Right lobe of liver (tissue), 6 donors: ENCODE measurements at regions not wholly inside any gene's neighbourhood (a gene's known extent, or its start where the extent isn't known, plus 50 kb on each side); places are given as distances from the start of the nearest gene placed in this dataset.

ENCODE experiments used
- ATAC-seq, 4 donors: fragments of 200-7000 bp; cut with Tn5 transposase; one replicate each; pipeline ENCODE4 v1.9.1; 2020; ENCODE audit warnings: mild to moderate bottlenecking in 4 of 4, moderate library complexity in 4 of 4
- DNase-seq, 3 donors: peaks; one replicate each; pipeline ENCODE4 v3.0.0-alpha.2; 2020
- H3K27ac ChIP-seq, 3 donors: fragments of 200-600 bp; one replicate each; pipeline ENCODE4 v1.8.0; 2022
- H3K27me3 ChIP-seq, 2 donors: fragments of 200-600 bp; one replicate each; pipeline ENCODE4 v1.8.0; 2022
- H3K36me3 ChIP-seq, 4 donors: fragments of 200-600 bp; sonication (generic) in 1 of 4; one replicate each; pipeline versions ENCODE4 v1.5.1 to v1.8.0; 2017 to 2022; ENCODE audit warnings: control low read depth in 1 of 4
- H3K4me1 ChIP-seq, 4 donors: fragments of 200-600 bp; sonication (generic) in 1 of 4; one replicate each; pipeline versions ENCODE4 v1.5.1 to v1.8.0; 2017 to 2022; ENCODE audit warnings: control low read depth in 1 of 4
- H3K4me3 ChIP-seq, 3 donors: fragments of 200-600 bp; one replicate each; pipeline ENCODE4 v1.8.0; 2022
- H3K9me3 ChIP-seq, 4 donors: fragments of 200-600 bp; sonication (generic) in 1 of 4; one replicate each; pipeline versions ENCODE4 v1.5.1 to v1.8.0; 2017 to 2022; ENCODE audit warnings: control low read depth in 1 of 4
- CTCF ChIP-seq, 4 donors: fragments of 200-600 bp in 3 of 4; fragments of 450-650 bp in 1 of 4; IDR thresholded peaks; one replicate each; pipeline versions ENCODE4 v1.5.1 to v1.8.0; 2016 to 2022; ENCODE audit warnings: antibody characterized with exemption in 4 of 4, mild to moderate bottlenecking in 2 of 4
- POLR2A ChIP-seq: fragments of 450-650 bp; IDR thresholded peaks from one replicate; pipeline ENCODE4 v1.6.1; 2017; ENCODE audit warnings: antibody characterized with exemption, mild to moderate bottlenecking
- WGBS: methylation state at CpG from one replicate; pipeline ENCODE4 v1.1.6; 2018; ENCODE audit warnings: low coverage, low lambda C conversion rate; ENCODE audit not compliant: insufficient coverage; ENCODE audit errors: missing lambda C conversion rate; 5-methylcytosine and 5-hydroxymethylcytosine counted together
- intact Hi-C, 2 donors: fragments of 100-400 bp; cut with DNase I; formaldehyde crosslinking; loops; one replicate each; pipeline versions ENCODE4 v1.11.2 to v1.14.1; 2022
- donor health status: DM: no; HTN: yes; CAD: no.
- donor health status: DM: no; HTN: no; CAD: no.
- donor health status: DM: no; HTN: no; CAD: no.
- donor health status: DM: no; HTN: yes; CAD: no.
- donor health status: DM: no; HTN: yes; CAD: no.

DNA sequence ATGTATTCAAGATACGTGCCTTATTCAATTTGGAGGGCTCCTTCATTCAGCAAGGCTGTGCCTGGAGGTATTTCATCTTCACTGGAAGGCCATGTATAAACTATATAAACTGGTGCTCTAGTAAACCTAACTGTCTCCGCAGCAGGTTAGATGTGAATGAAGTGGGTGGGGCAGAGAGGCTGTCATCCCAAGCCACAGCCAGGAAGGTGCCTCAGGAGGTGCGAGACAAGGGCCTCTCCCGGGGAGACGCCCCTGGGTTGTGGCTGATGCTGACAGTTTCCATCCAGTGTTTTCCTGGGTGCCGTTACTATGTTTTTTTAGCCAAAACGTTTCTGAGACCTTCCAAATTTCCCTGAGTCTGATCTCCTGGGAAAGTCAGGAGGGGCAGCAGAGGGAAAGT is 221.5 kb upstream of the RPL34 start:
- Histone ChIP-seq H3K9me3 (no peaks in the 10 kb centered on the region), H3K27ac (no peak overlapping the region), H3K4me3 (no peak overlapping the region), H3K36me3 (no peaks in the 10 kb centered on the region), H3K27me3 (no peaks in the 10 kb centered on the region), H3K4me1 (no peaks in the 10 kb centered on the region)
- intact Hi-C loops, result no loop called here
- TF ChIP-seq POLR2A (no peak), CTCF (IDR thresholded peaks at IDR 0.05) (no peak)
- 45% methylated on average over 6 of the region's 7 CpGs for WGBS
- ATAC-seq (no peak), DNase-seq (no peak)

GRCh38 chr4:108398316-108398715 is 222.1 kb upstream of the RPL34 start:
- no peaks in the 10 kb centered on the region for H3K9me3 ChIP-seq
- H3K36me3 ChIP-seq, result no peaks in the 10 kb centered on the region
- intact Hi-C loops, result no loop called here
- no peaks in the 10 kb centered on the region for H3K27me3 ChIP-seq
- no peak overlapping the region for H3K27ac ChIP-seq
- DNase-seq, result no peak
- no peak for ATAC-seq
- H3K4me1 ChIP-seq, result no peaks in the 10 kb centered on the region
- WGBS, result 60% methylated on average over 10 of the region's 11 CpGs
- TF ChIP-seq CTCF (IDR thresholded peaks at IDR 0.05) (no peak), POLR2A (no peak)
- H3K4me3 ChIP-seq, result no peak overlapping the region

DNA sequence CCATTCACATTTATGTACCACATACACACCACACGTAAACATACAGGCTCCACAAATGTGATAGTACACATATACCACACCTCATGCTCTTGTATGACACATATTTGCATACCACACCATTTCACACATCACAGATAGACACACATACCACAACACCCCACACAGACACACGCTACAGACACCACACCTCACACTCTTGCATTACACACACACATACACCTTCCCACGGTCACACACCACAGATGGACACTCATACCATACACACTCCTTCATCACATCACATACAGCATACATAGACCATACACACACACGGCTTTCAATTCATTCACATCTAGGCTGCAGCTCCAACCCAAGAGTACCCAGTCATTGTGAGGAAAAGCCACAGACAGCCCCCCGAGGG is 222.5 kb upstream of the RPL34 start:
- Histone ChIP-seq H3K27ac (no peak overlapping the region), H3K9me3 (no peaks in the 10 kb centered on the region), H3K27me3 (no peaks in the 10 kb centered on the region), H3K4me1 (no peaks in the 10 kb centered on the region), H3K4me3 (no peak overlapping the region), H3K36me3 (no peaks in the 10 kb centered on the region)
- 69% methylated on average over 5 of the region's 5 CpGs for WGBS
- DNase-seq, result no peak
- ATAC-seq, result no peak
- intact Hi-C loops, result no loop called here
- TF ChIP-seq POLR2A, result no peak
- no peak for TF ChIP-seq CTCF (IDR thresholded peaks at IDR 0.05)

- H3K4me3 ChIP-seq, result no peak overlapping the region
- no peaks in the 10 kb centered on the region for H3K4me1 ChIP-seq
- no peak overlapping the region for H3K27ac ChIP-seq
- no peaks in the 10 kb centered on the region for H3K27me3 ChIP-seq
- no peaks in the 10 kb centered on the region for H3K9me3 ChIP-seq
- intact Hi-C loops, result no loop called here
- ATAC-seq, result no peak
- WGBS, result no CpG with 5 or more reads among the region's 2 CpGs
- TF ChIP-seq POLR2A (no peak), CTCF (IDR thresholded peaks at IDR 0.05) (no peak)
- no peak for DNase-seq
- no peaks in the 10 kb centered on the region for H3K36me3 ChIP-seq
These were observed 223.4 kb upstream of the RPL34 start for GRCh38 chr4:108396900-108397497.

GRCh38 chr4:108395786-108396185 is 224.6 kb upstream of the RPL34 start:
- no peaks in the 10 kb centered on the region for H3K27me3 ChIP-seq
- ATAC-seq (no peak), DNase-seq (no peak)
- no peaks in the 10 kb centered on the region for H3K9me3 ChIP-seq
- intact Hi-C loops, result no loop called here
- H3K36me3 ChIP-seq, result no peaks in the 10 kb centered on the region
- H3K4me3 ChIP-seq, result no peak overlapping the region
- no peaks in the 10 kb centered on the region for H3K4me1 ChIP-seq
- no peak for TF ChIP-seq POLR2A
- no peak for TF ChIP-seq CTCF (IDR thresholded peaks at IDR 0.05)
- H3K27ac ChIP-seq, result no peak overlapping the region
